ENCODE measurements at regions not wholly inside any gene's neighbourhood (a gene's known extent, or its start where the extent isn't known, plus 50 kb on each side); places are given as distances from the start of the nearest gene placed in this dataset.

- no peak overlapping the region for H2AFZ ChIP-seq
- no peaks in the 10 kb centered on the region for H3K4me1 ChIP-seq (ENCODE audit: insufficient read depth)
- WGBS (ENCODE audit: low lambda C conversion rate, missing lambda C conversion rate): 52% methylated on average over 10 of the region's 10 CpGs
- H3K9me2 ChIP-seq (replicated peaks; ENCODE audit: insufficient read depth): no peaks in the 10 kb centered on the region
- H4K20me1 ChIP-seq (ENCODE audit: insufficient read depth, poor library complexity, severe bottlenecking): no peaks in the 10 kb centered on the region
- DNase-seq (ENCODE audit: low spot score): peak; percentile 72
- no peaks in the 10 kb centered on the region for H3K27me3 ChIP-seq
- no peaks in the 10 kb centered on the region for H3K36me3 ChIP-seq (replicated peaks; ENCODE audit: insufficient read depth, low read depth)
- H3K79me2 ChIP-seq: no peaks in the 10 kb centered on the region
- TF ChIP-seq CTCF (IDR thresholded peaks at IDR 0.05; ENCODE audit: poor library complexity) (no peak), EZH2 (IDR thresholded peaks at IDR 0.05; ENCODE audit: borderline replicate concordance) (no peak), EZH2phosphoT487 (IDR thresholded peaks at IDR 0.05; ENCODE audit: low read depth, severe bottlenecking, unreplicated experiment) (no peak)
- H3K27ac ChIP-seq: peak overlapping the region; percentile 70
- H3K4me2 ChIP-seq: no peak overlapping the region
- H3K4me3 ChIP-seq: no peak overlapping the region
- H3K9me3 ChIP-seq (ENCODE audit: low read depth): no peaks in the 10 kb centered on the region
Measured at GRCh38 chr10:30736685-30737232, 107.2 kb upstream of the LYZL2 start.

GRCh38 chr10:30734901-30735300, 105.3 kb upstream of the LYZL2 start:
- Histone ChIP-seq H3K9me3 (ENCODE audit: low read depth) (no peaks in the 10 kb centered on the region), H3K27me3 (no peaks in the 10 kb centered on the region), H3K4me1 (ENCODE audit: insufficient read depth) (no peaks in the 10 kb centered on the region), H3K9me2 (replicated peaks; ENCODE audit: insufficient read depth) (no peaks in the 10 kb centered on the region), H3K4me3 (no peak overlapping the region), H4K20me1 (ENCODE audit: insufficient read depth, poor library complexity, severe bottlenecking) (no peaks in the 10 kb centered on the region), H3K4me2 (no peak overlapping the region), H3K36me3 (replicated peaks; ENCODE audit: insufficient read depth, low read depth) (no peaks in the 10 kb centered on the region), H3K79me2 (no peaks in the 10 kb centered on the region), H3K27ac (no peak overlapping the region), H2AFZ (no peak overlapping the region)
- DNase-seq (ENCODE audit: low spot score): no peak
- TF ChIP-seq CTCF (IDR thresholded peaks at IDR 0.05; ENCODE audit: poor library complexity) (no peak), EZH2 (IDR thresholded peaks at IDR 0.05; ENCODE audit: borderline replicate concordance) (no peak), EZH2phosphoT487 (IDR thresholded peaks at IDR 0.05; ENCODE audit: low read depth, severe bottlenecking, unreplicated experiment) (no peak)
- 76% methylated on average over 9 of the region's 9 CpGs for WGBS (ENCODE audit: low lambda C conversion rate, missing lambda C conversion rate)

GRCh38 chr10:30732671-30733070, 103.1 kb upstream of the LYZL2 start:
- TF ChIP-seq CTCF (IDR thresholded peaks at IDR 0.05; ENCODE audit: poor library complexity): no peak
- no peak for TF ChIP-seq EZH2 (IDR thresholded peaks at IDR 0.05; ENCODE audit: borderline replicate concordance)
- no peaks in the 10 kb centered on the region for H3K9me2 ChIP-seq (replicated peaks; ENCODE audit: insufficient read depth)
- H4K20me1 ChIP-seq (ENCODE audit: insufficient read depth, poor library complexity, severe bottlenecking): no peaks in the 10 kb centered on the region
- H3K27ac ChIP-seq: no peak overlapping the region
- no peak overlapping the region for H3K4me2 ChIP-seq
- no peaks in the 10 kb centered on the region for H3K79me2 ChIP-seq
- no peaks in the 10 kb centered on the region for H3K36me3 ChIP-seq (replicated peaks; ENCODE audit: insufficient read depth, low read depth)
- H3K4me1 ChIP-seq (ENCODE audit: insufficient read depth): no peaks in the 10 kb centered on the region
- H3K9me3 ChIP-seq (ENCODE audit: low read depth): no peaks in the 10 kb centered on the region
- H2AFZ ChIP-seq: no peak overlapping the region
- 96% methylated on average over 6 of the region's 6 CpGs for WGBS (ENCODE audit: low lambda C conversion rate, missing lambda C conversion rate)
- DNase-seq (ENCODE audit: low spot score): no peak
- H3K27me3 ChIP-seq: no peaks in the 10 kb centered on the region
- no peak overlapping the region for H3K4me3 ChIP-seq

GRCh38 chr10:30731963-30732362, 102.4 kb upstream of the LYZL2 start:
- no peaks in the 10 kb centered on the region for H3K36me3 ChIP-seq (replicated peaks; ENCODE audit: insufficient read depth, low read depth)
- no peak overlapping the region for H3K4me3 ChIP-seq
- no peaks in the 10 kb centered on the region for H3K9me3 ChIP-seq (ENCODE audit: low read depth)
- H3K9me2 ChIP-seq (replicated peaks; ENCODE audit: insufficient read depth): no peaks in the 10 kb centered on the region
- no peak overlapping the region for H2AFZ ChIP-seq
- H3K4me1 ChIP-seq (ENCODE audit: insufficient read depth): no peaks in the 10 kb centered on the region
- H3K27me3 ChIP-seq: no peaks in the 10 kb centered on the region
- H3K4me2 ChIP-seq: no peak overlapping the region
- no peaks in the 10 kb centered on the region for H3K79me2 ChIP-seq
- no peak for TF ChIP-seq EZH2 (IDR thresholded peaks at IDR 0.05; ENCODE audit: borderline replicate concordance)
- no peak for TF ChIP-seq CTCF (IDR thresholded peaks at IDR 0.05; ENCODE audit: poor library complexity)
- no peak for DNase-seq (ENCODE audit: low spot score)
- no peak overlapping the region for H3K27ac ChIP-seq
- no peaks in the 10 kb centered on the region for H4K20me1 ChIP-seq (ENCODE audit: insufficient read depth, poor library complexity, severe bottlenecking)
- 96% methylated on average over 5 of the region's 5 CpGs for WGBS (ENCODE audit: low lambda C conversion rate, missing lambda C conversion rate)

Data from hepatocyte (in vitro differentiated cells).